BLaER1 treated with 17β-estradiol and CSF1 and Interleukin-3, amounts not matched to agents 10 nM and 100 nM (cell line): ENCODE measurements at regions not wholly inside any gene's neighbourhood (a gene's known extent, or its start where the extent isn't known, plus 50 kb on each side); places are given as distances from the start of the nearest gene placed in this dataset.

Experiments
- H3K27ac ChIP-seq, 11 experiments: shearing (Covaris generic); formaldehyde crosslinking; 2 replicates each; pipeline ENCODE4 v1.8.1; 2022
- H3K27me3 ChIP-seq, 11 experiments: shearing (Covaris generic); formaldehyde crosslinking; 2 replicates each; pipeline ENCODE4 v1.8.1; 2022
- H3K36me3 ChIP-seq, 11 experiments: shearing (Covaris generic); formaldehyde crosslinking; 2 replicates each; pipeline ENCODE4 v1.8.1; 2022
- H3K4me1 ChIP-seq, 10 experiments: shearing (Covaris generic); formaldehyde crosslinking; 2 replicates each; pipeline ENCODE4 v1.8.1; 2022
- H3K4me2 ChIP-seq, 11 experiments: shearing (Covaris generic); formaldehyde crosslinking; 2 replicates each; pipeline ENCODE4 v1.8.1; 2022
- H3K4me3 ChIP-seq, 10 experiments: shearing (Covaris generic); formaldehyde crosslinking; 2 replicates each; pipeline ENCODE4 v1.8.1; 2022
- H3K9ac ChIP-seq, 11 experiments: shearing (Covaris generic); formaldehyde crosslinking; 2 replicates each; pipeline ENCODE4 v1.8.1; 2022
- H3K9me3 ChIP-seq, 11 experiments: shearing (Covaris generic); formaldehyde crosslinking; replicated peaks in 1 of 11; 2 replicates each; pipeline ENCODE4 v1.8.1; 2022
- H4K20me1 ChIP-seq, 11 experiments: shearing (Covaris generic); formaldehyde crosslinking; 2 replicates each; pipeline ENCODE4 v1.8.1; 2022
- Cebpa-rat ChIP-seq, 11 experiments: shearing (Covaris generic); IDR thresholded peaks; 2 replicates each; pipeline ENCODE4 v1.8.1; 2022

- Histone ChIP-seq H3K27me3 (no peaks in the 10 kb centered on the region), H3K9ac (no peak overlapping the region), H3K27ac (no peak overlapping the region), H3K9me3 (peaks cover 5 to 24% (median 8%) of the 10 kb centered on the region in 11 experiments; a peak in 12 of 22 replicates), H3K4me1 (no peaks in the 10 kb centered on the region), H3K36me3 (no peaks in the 10 kb centered on the region), H3K4me2 (no peak overlapping the region), H4K20me1 (no peaks in the 10 kb centered on the region), H3K4me3 (no peak overlapping the region)
- TF ChIP-seq Cebpa-rat (IDR thresholded peaks at IDR 0.05): no peak
Observed at GRCh38 chr4:54473077-54473545, 184.6 kb upstream of the KIT start.

DNA sequence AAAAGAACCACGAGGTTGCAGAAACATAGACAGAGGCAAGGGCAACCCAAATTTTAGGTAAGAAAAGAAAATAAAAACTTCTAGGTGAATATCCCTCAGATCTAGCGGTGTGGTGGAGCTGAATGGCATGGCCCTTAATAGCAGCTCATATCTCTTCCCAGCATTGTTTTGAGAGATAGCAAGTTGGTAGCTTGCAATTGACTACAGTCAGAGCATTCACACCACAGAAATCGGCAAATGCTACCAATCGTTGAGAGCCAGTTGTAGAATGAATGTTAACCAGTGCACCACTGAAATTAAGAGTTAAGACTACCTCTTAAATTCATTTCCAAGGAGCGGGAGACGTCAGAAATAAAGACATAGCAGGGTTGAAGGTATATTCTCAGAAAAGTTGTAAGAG, 184.0 kb upstream of the KIT start:
- Histone ChIP-seq H3K36me3 (no peaks in the 10 kb centered on the region), H3K27ac (no peak overlapping the region)
- TF ChIP-seq Cebpa-rat (IDR thresholded peaks at IDR 0.05): no peak

GRCh38 chr4:54475546-54475945, 182.2 kb upstream of the KIT start:
- Histone ChIP-seq H3K9ac (no peak overlapping the region), H3K27ac (no peak overlapping the region), H3K4me2 (no peak overlapping the region), H3K27me3 (no peaks in the 10 kb centered on the region), H3K36me3 (no peaks in the 10 kb centered on the region), H3K4me3 (no peak overlapping the region), H3K4me1 (no peaks in the 10 kb centered on the region), H4K20me1 (no peaks in the 10 kb centered on the region), H3K9me3 (peaks cover 15 to 32% (median 18%) of the 10 kb centered on the region in 11 experiments)
- TF ChIP-seq Cebpa-rat (IDR thresholded peaks at IDR 0.05): no peak

More for the DNA sequence above, 184.0 kb upstream of the KIT start:
- Histone ChIP-seq H3K9ac (no peak overlapping the region), H3K4me1 (no peaks in the 10 kb centered on the region), H3K9me3 (peaks cover 1 to 24% (median 4%) of the 10 kb centered on the region in 11 experiments; a peak in 18 of 22 replicates), H4K20me1 (no peaks in the 10 kb centered on the region), H3K4me3 (no peak overlapping the region), H3K4me2 (no peak overlapping the region), H3K27me3 (no peaks in the 10 kb centered on the region)

GRCh38 chr4:54482529-54483200, 175.1 kb upstream of the KIT start:
- peaks cover 15 to 31% (median 21%) of the 10 kb centered on the region in 11 experiments for H3K9me3 ChIP-seq
- no peak overlapping the region for H3K27ac ChIP-seq
- H3K27me3 ChIP-seq: no peaks in the 10 kb centered on the region
- no peaks in the 10 kb centered on the region for H3K4me1 ChIP-seq
- H4K20me1 ChIP-seq: no peaks in the 10 kb centered on the region
- no peaks in the 10 kb centered on the region for H3K36me3 ChIP-seq
- no peak overlapping the region for H3K4me2 ChIP-seq
- TF ChIP-seq Cebpa-rat (IDR thresholded peaks at IDR 0.05): no peak
- no peak overlapping the region for H3K4me3 ChIP-seq
- H3K9ac ChIP-seq: no peak overlapping the region

GRCh38 chr4:54484383-54484782, 173.4 kb upstream of the KIT start:
- no peaks in the 10 kb centered on the region for H3K27me3 ChIP-seq
- no peaks in the 10 kb centered on the region for H3K4me1 ChIP-seq
- H3K36me3 ChIP-seq: no peaks in the 10 kb centered on the region
- TF ChIP-seq Cebpa-rat (IDR thresholded peaks at IDR 0.05): no peak
- no peak overlapping the region for H3K4me3 ChIP-seq
- H3K9ac ChIP-seq: no peak overlapping the region
- H3K4me2 ChIP-seq: no peak overlapping the region
- H3K27ac ChIP-seq: no peak overlapping the region
- H4K20me1 ChIP-seq: no peaks in the 10 kb centered on the region
- peaks cover 8 to 18% (median 12%) of the 10 kb centered on the region in 11 experiments for H3K9me3 ChIP-seq

GRCh38 chr4:54487491-54487890, 170.3 kb upstream of the KIT start:
- no peaks in the 10 kb centered on the region for H3K9me3 ChIP-seq
- no peaks in the 10 kb centered on the region for H3K4me1 ChIP-seq
- no peak for TF ChIP-seq Cebpa-rat (IDR thresholded peaks at IDR 0.05)
- no peak overlapping the region for H3K9ac ChIP-seq
- no peaks in the 10 kb centered on the region for H4K20me1 ChIP-seq
- H3K4me2 ChIP-seq: no peak overlapping the region
- H3K27ac ChIP-seq: no peak overlapping the region
- H3K36me3 ChIP-seq: no peaks in the 10 kb centered on the region
- H3K27me3 ChIP-seq: no peaks in the 10 kb centered on the region
- H3K4me3 ChIP-seq: no peak overlapping the region

- Histone ChIP-seq H3K4me1 (peaks cover 0 to 12% (median 8%) of the 10 kb centered on the region in 10 experiments; a peak in 14 of 20 replicates), H3K27me3 (no peaks in the 10 kb centered on the region), H3K27ac (no peak overlapping the region), H3K9ac (no peak overlapping the region), H3K36me3 (no peaks in the 10 kb centered on the region), H3K4me3 (no peak overlapping the region), H3K9me3 (0 out of 22 replicates have a peak, but pooled peaks cover 0 to 4% (median 0%) of the 10 kb centered on the region in 11 experiments), H3K4me2 (no peak overlapping the region), H4K20me1 (no peaks in the 10 kb centered on the region)
- TF ChIP-seq Cebpa-rat (IDR thresholded peaks at IDR 0.05): no peak
Observed at GRCh38 chr4:54493862-54494261, 163.9 kb upstream of the KIT start.

- Histone ChIP-seq H3K9me3 (0 out of 22 replicates have a peak, but pooled peaks cover 0 to 4% (median 0%) of the 10 kb centered on the region in 11 experiments), H3K27ac (no peak overlapping the region), H4K20me1 (no peaks in the 10 kb centered on the region), H3K4me2 (no peak overlapping the region), H3K4me3 (no peak overlapping the region), H3K9ac (no peak overlapping the region), H3K36me3 (no peaks in the 10 kb centered on the region), H3K27me3 (no peaks in the 10 kb centered on the region), H3K4me1 (peaks cover 0 to 12% (median 8%) of the 10 kb centered on the region in 10 experiments; a peak in 14 of 20 replicates)
- TF ChIP-seq Cebpa-rat (IDR thresholded peaks at IDR 0.05): no peak
Observed at GRCh38 chr4:54495091-54495490, 162.7 kb upstream of the KIT start.

DNA sequence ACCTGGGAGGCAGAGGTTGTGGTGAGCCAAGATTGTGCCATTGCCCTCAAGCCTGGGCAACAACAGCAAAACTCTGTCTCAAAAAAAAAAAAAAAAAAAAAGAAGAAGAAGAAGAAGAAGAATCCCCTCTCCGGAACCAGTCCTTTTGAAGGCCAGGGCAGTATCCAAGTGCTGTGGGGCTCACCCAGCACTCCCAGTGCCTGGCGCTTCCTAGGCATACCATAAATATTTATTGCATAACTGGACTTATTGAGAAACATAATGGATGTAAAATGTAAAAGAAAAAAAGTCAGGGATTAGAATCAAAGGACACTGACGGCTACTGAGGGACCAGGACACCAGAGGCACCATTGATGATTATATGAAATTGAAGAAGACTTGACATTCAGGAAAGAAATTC, 162.1 kb upstream of the KIT start:
- Histone ChIP-seq H3K4me3 (no peak overlapping the region), H3K9ac (no peak overlapping the region), H3K36me3 (no peaks in the 10 kb centered on the region), H3K27ac (no peak overlapping the region), H3K4me2 (peak overlapping the region in 1 of 11 experiments; percentile 45; a peak in 1 of 22 replicates), H3K4me1 (peaks cover 0 to 12% (median 8%) of the 10 kb centered on the region in 10 experiments; a peak in 14 of 20 replicates), H3K9me3 (0 out of 22 replicates have a peak, but pooled peaks cover 0 to 4% (median 0%) of the 10 kb centered on the region in 11 experiments), H4K20me1 (no peaks in the 10 kb centered on the region), H3K27me3 (no peaks in the 10 kb centered on the region)
- no peak for TF ChIP-seq Cebpa-rat (IDR thresholded peaks at IDR 0.05)

DNA sequence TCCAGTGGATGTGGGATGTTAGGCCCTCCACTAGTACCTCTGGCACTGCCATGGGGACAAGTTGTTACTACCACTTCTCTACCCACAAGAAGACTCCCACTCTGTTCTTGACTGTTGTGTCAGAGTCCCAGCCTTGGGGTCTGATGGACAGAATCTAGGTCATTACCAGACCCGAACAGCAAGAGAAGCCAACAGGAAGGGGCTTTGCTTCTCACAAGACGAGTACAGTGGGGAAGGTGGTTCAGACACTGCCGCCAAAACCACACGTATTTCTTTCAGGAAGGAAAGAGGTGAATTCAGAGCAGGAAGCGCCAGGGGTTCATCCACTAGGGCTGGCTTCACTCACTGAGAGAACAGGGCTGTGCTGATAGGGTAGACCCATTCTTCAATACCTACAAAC, 161.3 kb upstream of the KIT start:
- no peak overlapping the region for H3K9ac ChIP-seq
- H3K27me3 ChIP-seq: no peaks in the 10 kb centered on the region
- H3K4me2 ChIP-seq: peak overlapping the region in 9 of 11 experiments; percentile 8 to 57 (median 41); a peak in 15 of 22 replicates
- no peak for TF ChIP-seq Cebpa-rat (IDR thresholded peaks at IDR 0.05)
- 0 out of 22 replicates have a peak, but pooled peaks cover 0 to 4% (median 0%) of the 10 kb centered on the region in 11 experiments for H3K9me3 ChIP-seq
- H3K27ac ChIP-seq: no peak overlapping the region
- no peak overlapping the region for H3K4me3 ChIP-seq
- H3K36me3 ChIP-seq: no peaks in the 10 kb centered on the region
- H3K4me1 ChIP-seq: peaks cover 0 to 12% (median 8%) of the 10 kb centered on the region in 10 experiments; a peak in 14 of 20 replicates
- no peaks in the 10 kb centered on the region for H4K20me1 ChIP-seq
